ENCODE measurements at regions not wholly inside any gene's neighbourhood (a gene's known extent, or its start where the extent isn't known, plus 50 kb on each side); places are given as distances from the start of the nearest gene placed in this dataset.

GRCh38 chr20:21014528-21014927 lies 91.6 kb downstream of the LINC00237 start:
- no TSS peak for BruUV-seq (replicated peaks)
- Histone ChIP-seq H3K9me3 (replicated peaks; ENCODE audit: control insufficient read depth, insufficient read depth, low read depth, low read length) (no peaks in the 10 kb centered on the region), H3K36me3 (ENCODE audit: control insufficient read depth, insufficient read depth, low read length) (no peaks in the 10 kb centered on the region), H3K4me1 (replicated peaks in 1 of 2; ENCODE audit: control insufficient read depth in 2 of 2, insufficient read depth in 2 of 2, low read length in 2 of 2) (no peaks in the 10 kb centered on the region), H3K4me2 (ENCODE audit: insufficient read depth, low read length) (no peak overlapping the region), H4K20me1 (replicated peaks; ENCODE audit: control insufficient read depth, insufficient read depth, low read length) (no peaks in the 10 kb centered on the region), H3K9me1 (ENCODE audit: control insufficient read depth, insufficient read depth, low read length) (no peaks in the 10 kb centered on the region), H3K79me2 (ENCODE audit: control insufficient read depth, insufficient read depth, low read length) (no peaks in the 10 kb centered on the region), H3K27me3 (ENCODE audit: control insufficient read depth in 2 of 2, insufficient read depth in 2 of 2, low read length in 2 of 2) (peaks cover under 1 to 8% of the 10 kb centered on the region in 2 experiments; a peak in 3 of 5 replicates), H3K9ac (ENCODE audit: insufficient read depth in 1 of 2, low read depth in 2 of 2, low read length in 2 of 2) (no peak overlapping the region), H2AFZ (ENCODE audit: low read depth, low read length) (no peak overlapping the region), H3K27ac (ENCODE audit: extremely low read depth, low read depth, low read length) (no peak overlapping the region), H3K4me3 (no peak overlapping the region)
- TF ChIP-seq ILK (tag; IDR thresholded peaks at IDR 0.05; ENCODE audit: borderline replicate concordance, low read depth) = no peak
- TF ChIP-seq CTCFL (IDR thresholded peaks at IDR 0.05; ENCODE audit: borderline replicate concordance, insufficient read depth, low read depth, low read length, poor library complexity, severe bottlenecking) = no peak
- no peak for TF ChIP-seq MXD1 (CRISPR knock-in tag; IDR thresholded peaks at IDR 0.05; ENCODE audit: borderline replicate concordance, poor library complexity, severe bottlenecking)
- TF ChIP-seq ATF3 (IDR thresholded peaks at IDR 0.05) = no peak
- TF ChIP-seq ATF3 (CRISPR knock-in tag; conservative IDR thresholded peaks at IDR 0.05) = no peak
- no peak for TF ChIP-seq SP1 (CRISPR knock-in tag; IDR thresholded peaks at IDR 0.05)
- no peak for TF ChIP-seq SRSF1 (IDR thresholded peaks at IDR 0.05; ENCODE audit: low read depth, low read length)
- TF ChIP-seq ZNF280B (CRISPR knock-in tag; IDR thresholded peaks at IDR 0.05) = no peak
- no peak for TF ChIP-seq HDAC6 (IDR thresholded peaks at IDR 0.05; ENCODE audit: low read depth, low read length)
- no peak for TF ChIP-seq NCOA6 (IDR thresholded peaks at IDR 0.05)
- TF ChIP-seq ATF1 (CRISPR knock-in tag; IDR thresholded peaks at IDR 0.05) = no peak
- no peak for TF ChIP-seq ATF1 (tag; IDR thresholded peaks at IDR 0.05)
- TF ChIP-seq TRIM24 (IDR thresholded peaks at IDR 0.05) = no peak
- no peak for DNase-seq (ENCODE audit: extremely low read depth in 1 of 4, low spot score in 3 of 4)
- no peak for FAIRE-seq
- no peak for ATAC-seq
- 0% methylated on average over 1 of the region's 1 CpG for WGBS (ENCODE audit: insufficient coverage, low coverage, missing lambda C conversion rate)
- POLR2A ChIA-PET = interaction anchor here (0.5 kb wide), 1 partner anchor 20 kb away, joined by 4 read pairs; no protein-coding TSS in a partner anchor
- intact Hi-C loops (cut with micrococcal nuclease) = no loop called here
- in situ Hi-C loops (cut with MboI) = no loop called here
- CTCF ChIA-PET (ENCODE audit: low intra/inter-chr PET ratio) = no interaction called here

Data from K562 (cell line).